ENCODE measurements at regions not wholly inside any gene's neighbourhood (a gene's known extent, or its start where the extent isn't known, plus 50 kb on each side); places are given as distances from the start of the nearest gene placed in this dataset.

DNA sequence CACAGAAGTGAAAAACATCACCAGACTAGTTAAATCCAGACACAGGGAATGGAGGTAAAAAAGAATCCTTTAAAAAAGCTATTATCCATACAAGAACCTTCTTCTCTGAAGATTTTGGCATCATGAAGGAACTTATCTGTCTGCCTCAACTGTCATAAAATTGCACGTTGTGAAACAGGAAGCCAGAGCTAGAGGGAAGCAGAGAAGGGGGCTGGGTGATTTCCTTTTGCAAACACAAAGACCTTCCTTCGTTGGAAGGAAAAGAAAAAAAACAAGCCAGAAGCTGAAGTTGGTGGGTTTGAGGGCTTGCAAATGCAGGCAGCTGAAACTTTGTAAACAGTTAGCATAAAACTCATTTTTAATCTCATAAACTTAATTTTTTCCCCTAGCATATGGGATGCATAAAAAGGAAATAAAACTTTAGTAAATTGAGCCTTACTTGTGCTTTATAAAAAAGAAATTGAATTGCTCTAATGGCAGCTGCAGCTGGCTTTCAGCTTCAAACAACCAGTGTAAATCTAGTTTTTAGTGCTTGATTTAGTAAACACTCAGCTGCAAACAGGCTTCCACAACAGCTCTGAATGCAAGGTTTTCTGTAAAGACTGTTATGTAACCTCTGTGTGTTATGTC is 101.6 kb downstream of the OTUD1 start:
- TF ChIP-seq POLR2A (IDR thresholded peaks at IDR 0.05; ENCODE audit: low read depth, low read length) (no peak), EZH2 (IDR thresholded peaks at IDR 0.05; ENCODE audit: borderline replicate concordance, low read depth, low read length, severe bottlenecking) (no peak), POLR2AphosphoS5 (IDR thresholded peaks at IDR 0.05; ENCODE audit: insufficient read depth, low read depth, low read length) (no peak), MYC (IDR thresholded peaks at IDR 0.05; ENCODE audit: low read depth, low read length) (no peak), JUN (IDR thresholded peaks at IDR 0.05; ENCODE audit: borderline replicate concordance, insufficient read depth, insufficient read length, low read depth) (no peak), FOS (IDR thresholded peaks at IDR 0.05; ENCODE audit: borderline replicate concordance, insufficient read depth, low read length) (no peak)
- TF ChIP-seq, protein P1, sequence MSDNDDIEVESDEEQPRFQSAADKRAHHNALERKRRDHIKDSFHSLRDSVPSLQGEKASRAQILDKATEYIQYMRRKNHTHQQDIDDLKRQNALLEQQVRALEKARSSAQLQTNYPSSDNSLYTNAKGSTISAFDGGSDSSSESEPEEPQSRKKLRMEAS (IDR thresholded peaks at IDR 0.05; ENCODE audit: insufficient read depth, insufficient read length): no peak
- TF ChIP-seq, protein P2, sequence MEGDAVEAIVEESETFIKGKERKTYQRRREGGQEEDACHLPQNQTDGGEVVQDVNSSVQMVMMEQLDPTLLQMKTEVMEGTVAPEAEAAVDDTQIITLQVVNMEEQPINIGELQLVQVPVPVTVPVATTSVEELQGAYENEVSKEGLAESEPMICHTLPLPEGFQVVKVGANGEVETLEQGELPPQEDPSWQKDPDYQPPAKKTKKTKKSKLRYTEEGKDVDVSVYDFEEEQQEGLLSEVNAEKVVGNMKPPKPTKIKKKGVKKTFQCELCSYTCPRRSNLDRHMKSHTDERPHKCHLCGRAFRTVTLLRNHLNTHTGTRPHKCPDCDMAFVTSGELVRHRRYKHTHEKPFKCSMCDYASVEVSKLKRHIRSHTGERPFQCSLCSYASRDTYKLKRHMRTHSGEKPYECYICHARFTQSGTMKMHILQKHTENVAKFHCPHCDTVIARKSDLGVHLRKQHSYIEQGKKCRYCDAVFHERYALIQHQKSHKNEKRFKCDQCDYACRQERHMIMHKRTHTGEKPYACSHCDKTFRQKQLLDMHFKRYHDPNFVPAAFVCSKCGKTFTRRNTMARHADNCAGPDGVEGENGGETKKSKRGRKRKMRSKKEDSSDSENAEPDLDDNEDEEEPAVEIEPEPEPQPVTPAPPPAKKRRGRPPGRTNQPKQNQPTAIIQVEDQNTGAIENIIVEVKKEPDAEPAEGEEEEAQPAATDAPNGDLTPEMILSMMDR (IDR thresholded peaks at IDR 0.05; ENCODE audit: extremely low read depth in 1 of 2, insufficient read depth in 1 of 2, low read depth in 1 of 2, low read length in 2 of 2): no peak
